ENCODE measurements at regions not wholly inside any gene's neighbourhood (a gene's known extent, or its start where the extent isn't known, plus 50 kb on each side); places are given as distances from the start of the nearest gene placed in this dataset.

GRCh38 chr5:73374520-73375190, 73.9 kb downstream of the FOXD1 start:
- Mint-ChIP-seq H3K4me1 (no peaks in the 10 kb centered on the region), H3K36me3 (ENCODE audit: low read depth) (no peaks in the 10 kb centered on the region), H3K27me3 (ENCODE audit: low read depth) (peaks cover 3% of the 10 kb centered on the region), H3K9me3 (no peaks in the 10 kb centered on the region), H3K27ac (ENCODE audit: unreplicated experiment) (no peak overlapping the region), H3K4me3 (no peak overlapping the region)
- no peak for TF ChIP-seq CTCF (conservative IDR thresholded peaks at IDR 0.05)
- DNase-seq (ENCODE audit: low read depth, low spot score) = no peak

GRCh38 chr5:73373814-73374510, 74.6 kb downstream of the FOXD1 start:
- H3K9me3 Mint-ChIP-seq = no peaks in the 10 kb centered on the region
- H3K36me3 Mint-ChIP-seq (ENCODE audit: low read depth) = no peaks in the 10 kb centered on the region
- peaks cover 3% of the 10 kb centered on the region for H3K27me3 Mint-ChIP-seq (ENCODE audit: low read depth)
- H3K4me1 Mint-ChIP-seq = no peaks in the 10 kb centered on the region
- no peak overlapping the region for H3K27ac Mint-ChIP-seq (ENCODE audit: unreplicated experiment)
- H3K4me3 Mint-ChIP-seq = no peak overlapping the region
- no peak for TF ChIP-seq CTCF (conservative IDR thresholded peaks at IDR 0.05)
- DNase-seq (ENCODE audit: low read depth, low spot score) = no peak

GRCh38 chr5:73370640-73371583, 77.7 kb downstream of the FOXD1 start:
- Mint-ChIP-seq H3K4me1 (no peaks in the 10 kb centered on the region), H3K36me3 (ENCODE audit: low read depth) (no peaks in the 10 kb centered on the region)

GRCh38 chr5:73370095-73370494, 78.5 kb downstream of the FOXD1 start:
- DNase-seq (ENCODE audit: low read depth, low spot score) = no peak
- Mint-ChIP-seq H3K9me3 (no peaks in the 10 kb centered on the region), H3K4me1 (no peaks in the 10 kb centered on the region), H3K27me3 (ENCODE audit: low read depth) (peaks cover 3% of the 10 kb centered on the region), H3K4me3 (no peak overlapping the region), H3K27ac (ENCODE audit: unreplicated experiment) (no peak overlapping the region), H3K36me3 (ENCODE audit: low read depth) (no peaks in the 10 kb centered on the region)
- TF ChIP-seq CTCF (conservative IDR thresholded peaks at IDR 0.05) = no peak

More at GRCh38 chr5:73370640-73371583, 77.7 kb downstream of the FOXD1 start:
- Mint-ChIP-seq H3K27me3 (ENCODE audit: low read depth) (peaks cover 3% of the 10 kb centered on the region), H3K27ac (ENCODE audit: unreplicated experiment) (no peak overlapping the region), H3K9me3 (no peaks in the 10 kb centered on the region), H3K4me3 (no peak overlapping the region)
- no peak for TF ChIP-seq CTCF (conservative IDR thresholded peaks at IDR 0.05)
- DNase-seq (ENCODE audit: low read depth, low spot score) = no peak

GRCh38 chr5:73369278-73369677, 79.3 kb downstream of the FOXD1 start:
- no peak for DNase-seq (ENCODE audit: low read depth, low spot score)
- Mint-ChIP-seq H3K4me1 (no peaks in the 10 kb centered on the region), H3K4me3 (no peak overlapping the region)

More at GRCh38 chr5:73369278-73369677, 79.3 kb downstream of the FOXD1 start:
- TF ChIP-seq CTCF (conservative IDR thresholded peaks at IDR 0.05) = no peak
- no peaks in the 10 kb centered on the region for H3K9me3 Mint-ChIP-seq
- H3K27ac Mint-ChIP-seq (ENCODE audit: unreplicated experiment) = no peak overlapping the region
- peaks cover 7% of the 10 kb centered on the region for H3K27me3 Mint-ChIP-seq (ENCODE audit: low read depth)
- no peaks in the 10 kb centered on the region for H3K36me3 Mint-ChIP-seq (ENCODE audit: low read depth)

All from neural crest cell (in vitro differentiated cells).